GM12878 (cell line): ENCODE measurements at regions not wholly inside any gene's neighbourhood (a gene's known extent, or its start where the extent isn't known, plus 50 kb on each side); places are given as distances from the start of the nearest gene placed in this dataset.

Source experiments
- ATAC-seq: fragments of 200-7000 bp; cut with Tn5 transposase; 3 replicates; pipeline ENCODE4 v1.9.1; 2020; ENCODE audit warnings: mild to moderate bottlenecking, moderate library complexity
- BruUV-seq: library from RNA; stranded (reverse); fragments of 400-500 nt; replicated peaks from 2 replicates; lab custom pipeline; 2021; lab: Mats Ljungman, UMichigan
- CTCF ChIA-PET: fragments of 300-600 bp; sonication (Branson Sonifier 250); formaldehyde crosslinking; extraction: SDS; loops from one replicate; lab custom pipeline; 2021; ENCODE audit warnings: inconsistent platforms; lab: Yijun Ruan, JAX
- POLR2A ChIA-PET: fragments of 350-600 bp; formaldehyde crosslinking; extraction: SDS; loops from one replicate; lab custom pipeline; 2021; ENCODE audit warnings: inconsistent platforms; lab: Charles Lee
- RAD21 ChIA-PET: fragments of 300-600 bp; sonication (Branson Sonifier 250); formaldehyde crosslinking; loops from one replicate; lab custom pipeline; 2023; ENCODE audit warnings: antibody characterized with exemption; ENCODE audit not compliant: unreplicated experiment; lab: Charles Lee
- SMC1A ChIA-PET: fragments of 300-600 bp; sonication (Branson Sonifier 250); formaldehyde crosslinking; loops from one replicate; lab custom pipeline; 2023; ENCODE audit not compliant: unreplicated experiment, uncharacterized antibody; lab: Charles Lee
- DNase-seq: peaks from one replicate; pipeline ENCODE4 v3.0.0-alpha.2; 2011; ENCODE audit warnings: low read depth, low spot score
- FAIRE-seq: peaks from 3 replicates; lab custom pipeline; 2011; peaks lifted over from hg19 to GRCh38; lab: Jason Lieb, UNC
- H2AFZ ChIP-seq: 2 replicates; pipeline ENCODE4 v1.6.0; 2011; ENCODE audit warnings: low read depth, low read length, control low read depth; ENCODE audit not compliant: control insufficient read depth
- H3K27ac ChIP-seq: 2 replicates; pipeline ENCODE4 v1.5.1; 2011; ENCODE audit warnings: control low read depth; ENCODE audit not compliant: control insufficient read depth, insufficient read depth
- H3K27me3 ChIP-seq, 2 experiments: replicated peaks in 1 of 2; 2 replicates each; pipeline versions ENCODE4 v1.6.0 to v1.6.1; 2011; ENCODE audit warnings: low read length in 1 of 2; ENCODE audit not compliant: control insufficient read depth in 2 of 2, insufficient read depth in 2 of 2
- H3K36me3 ChIP-seq, 2 experiments: 2 replicates each; pipeline ENCODE4 v1.5.1; 2011; ENCODE audit warnings: low read length in 1 of 2; ENCODE audit not compliant: control insufficient read depth in 2 of 2, insufficient read depth in 2 of 2
- H3K4me1 ChIP-seq: 2 replicates; pipeline ENCODE4 v1.6.1; 2011; ENCODE audit warnings: mild to moderate bottlenecking, low read length, moderate library complexity, mixed read lengths; ENCODE audit not compliant: control insufficient read depth, insufficient read depth
- H3K4me2 ChIP-seq: 2 replicates; pipeline ENCODE4 v1.6.0; 2011; ENCODE audit warnings: control low read depth; ENCODE audit not compliant: control insufficient read depth, insufficient read depth
- H3K4me3 ChIP-seq: fragments of 200-600 bp; sonication (generic); 2 replicates; pipeline ENCODE4 v1.5.1; 2016
- H3K79me2 ChIP-seq: 2 replicates; pipeline ENCODE4 v1.6.0; 2011; ENCODE audit warnings: low read length; ENCODE audit not compliant: control insufficient read depth, insufficient read depth
- H3K9ac ChIP-seq: 2 replicates; pipeline ENCODE4 v1.8.0; 2011; ENCODE audit warnings: low read length, control low read depth, mixed read lengths; ENCODE audit not compliant: control insufficient read depth, insufficient read depth
- H3K9me3 ChIP-seq: replicated peaks from 3 replicates; pipeline ENCODE4 v1.5.1; 2011; ENCODE audit warnings: mild to moderate bottlenecking, low read length; ENCODE audit not compliant: control insufficient read depth, insufficient read depth
- H4K20me1 ChIP-seq: 2 replicates; pipeline ENCODE4 v1.6.0; 2011; ENCODE audit not compliant: control insufficient read depth, insufficient read depth
- CREB1 ChIP-seq: IDR thresholded peaks from 2 replicates; pipeline ENCODE4 v1.6.1; 2012; ENCODE audit warnings: low read depth, mild to moderate bottlenecking, inconsistent platforms
- EZH2 ChIP-seq: IDR thresholded peaks from 2 replicates; pipeline ENCODE4 v1.6.1; 2012; ENCODE audit warnings: low read depth, mild to moderate bottlenecking, control low read depth, inconsistent platforms, low read length, borderline replicate concordance; ENCODE audit not compliant: control insufficient read depth
- HDAC2 ChIP-seq: fragments of 200-600 bp; sonication (generic); IDR thresholded peaks from 2 replicates; pipeline ENCODE4 v1.6.1; 2017
- NFIC ChIP-seq: IDR thresholded peaks from 2 replicates; pipeline ENCODE4 v1.6.1; 2012; ENCODE audit warnings: low read depth, mild to moderate bottlenecking, inconsistent platforms, low read length, moderate library complexity
- RB1 ChIP-seq: fragments of 450-650 bp; formaldehyde crosslinking; IDR thresholded peaks from 2 replicates; pipeline ENCODE4 v1.6.1; 2017; ENCODE audit warnings: mild to moderate bottlenecking, borderline replicate concordance
- RUNX3 ChIP-seq: IDR thresholded peaks from 2 replicates; pipeline ENCODE4 v1.6.1; 2012; ENCODE audit warnings: low read length, inconsistent platforms
- SUZ12 ChIP-seq: fragments of 200-600 bp; sonication (generic); IDR thresholded peaks from one replicate; pipeline ENCODE4 v1.6.1; 2018; ENCODE audit warnings: antibody characterized with exemption, mild to moderate bottlenecking; ENCODE audit not compliant: unreplicated experiment
- TARDBP ChIP-seq: IDR thresholded peaks from 2 replicates; pipeline ENCODE4 v1.6.1; 2016; ENCODE audit warnings: borderline replicate concordance
- ZNF24 ChIP-seq: fragments of 450-650 bp; IDR thresholded peaks from 2 replicates; pipeline ENCODE4 v1.6.1; 2017; ENCODE audit warnings: antibody characterized with exemption, mild to moderate bottlenecking
- ZNF384 ChIP-seq: IDR thresholded peaks from 2 replicates; pipeline ENCODE4 v1.6.1; 2012; ENCODE audit warnings: low read depth, mild to moderate bottlenecking, low read length, improper control_type of control experiment, borderline replicate concordance
- ZNF622 ChIP-seq: fragments of 450-650 bp; IDR thresholded peaks from 2 replicates; pipeline ENCODE4 v1.6.1; 2017; ENCODE audit warnings: mild to moderate bottlenecking, inconsistent platforms
- WGBS: methylation state at CpG from one replicate; pipeline ENCODE4 v1.1.6; 2016; ENCODE audit warnings: low lambda C conversion rate; ENCODE audit not compliant: insufficient replicate concordance, insufficient coverage; ENCODE audit errors: missing lambda C conversion rate; 5-methylcytosine and 5-hydroxymethylcytosine counted together
- in situ Hi-C: fragments of 300-500 bp; cut with MboI; formaldehyde crosslinking; loops from 9 replicates; pipeline ENCODE4 v1.14.3; 2018; ENCODE audit warnings: mixed read lengths
- intact Hi-C: fragments of 100-400 bp; cut with micrococcal nuclease; formaldehyde crosslinking; loops from one replicate; pipeline ENCODE4 v1.14.2; 2022; ENCODE audit not compliant: unreplicated experiment
- TF ChIP-seq, protein P1 (sequence below): IDR thresholded peaks from 2 replicates; pipeline ENCODE4 v1.6.1; 2011; ENCODE audit warnings: low read depth, mild to moderate bottlenecking, low read length, moderate library complexity, borderline replicate concordance; ENCODE audit errors: extremely low read depth
- TF ChIP-seq, protein P2 (sequence below): IDR thresholded peaks from 2 replicates; pipeline ENCODE4 v1.6.1; 2011; ENCODE audit warnings: mild to moderate bottlenecking, low read depth, low read length, moderate library complexity; ENCODE audit not compliant: insufficient replicate concordance
- TF ChIP-seq, protein P3 (sequence below): fragments of 450-650 bp; IDR thresholded peaks from 2 replicates; pipeline ENCODE4 v1.6.1; 2017; ENCODE audit warnings: mild to moderate bottlenecking
- TF ChIP-seq, protein P4 (sequence below): IDR thresholded peaks from 2 replicates; pipeline ENCODE4 v1.6.1; 2012; ENCODE audit warnings: improper control_type of control experiment, low read depth, low read length; ENCODE audit not compliant: insufficient replicate concordance

DNA sequence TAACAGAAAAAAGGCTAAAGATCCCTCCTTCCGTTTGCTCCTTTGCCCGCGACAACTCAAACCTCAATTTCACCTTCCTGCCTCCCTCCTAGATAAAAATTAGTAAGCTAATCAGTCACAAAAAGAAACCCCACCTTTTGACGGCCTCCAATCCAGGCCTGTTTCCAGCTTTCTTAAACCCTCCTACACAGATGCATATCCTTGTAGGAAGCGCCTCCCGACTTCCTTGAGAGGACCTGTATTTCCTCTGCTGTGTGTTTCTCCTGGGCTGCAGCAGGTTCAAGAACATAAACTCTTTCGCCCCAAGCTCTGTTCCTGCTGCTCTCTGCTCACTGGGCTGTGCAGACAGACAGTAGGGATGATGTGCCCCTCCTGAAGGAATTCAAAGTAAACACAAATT is 168.8 kb downstream of the CYYR1 start:
- Histone ChIP-seq H3K27ac (no peak overlapping the region), H4K20me1 (no peaks in the 10 kb centered on the region), H3K9me3 (no peaks in the 10 kb centered on the region; the same call in 2 of the 3 replicates), H2AFZ (no peak overlapping the region), H3K36me3 (no peaks in the 10 kb centered on the region), H3K27me3 (no peaks in the 10 kb centered on the region), H3K4me1 (no peaks in the 10 kb centered on the region), H3K4me2 (no peak overlapping the region), H3K9ac (no peak overlapping the region), H3K79me2 (no peaks in the 10 kb centered on the region), H3K4me3 (no peak overlapping the region)
- ATAC-seq (no peak), FAIRE-seq (no peak), DNase-seq (no peak)
- BruUV-seq, result no TSS peak
- RAD21 ChIA-PET, result no interaction called here
- CTCF ChIA-PET, result no interaction called here
- POLR2A ChIA-PET, result no interaction called here
- TF ChIP-seq CREB1 (no peak), ZNF622 (no peak), TARDBP (no peak), ZNF24 (no peak), NFIC (no peak), HDAC2 (no peak), RB1 (no peak), EZH2 (no peak), SUZ12 (no peak), ZNF384 (no peak), RUNX3 (no peak)
- TF ChIP-seq, protein P1, sequence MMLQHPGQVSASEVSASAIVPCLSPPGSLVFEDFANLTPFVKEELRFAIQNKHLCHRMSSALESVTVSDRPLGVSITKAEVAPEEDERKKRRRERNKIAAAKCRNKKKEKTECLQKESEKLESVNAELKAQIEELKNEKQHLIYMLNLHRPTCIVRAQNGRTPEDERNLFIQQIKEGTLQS, result no peak
- TF ChIP-seq, protein P2, sequence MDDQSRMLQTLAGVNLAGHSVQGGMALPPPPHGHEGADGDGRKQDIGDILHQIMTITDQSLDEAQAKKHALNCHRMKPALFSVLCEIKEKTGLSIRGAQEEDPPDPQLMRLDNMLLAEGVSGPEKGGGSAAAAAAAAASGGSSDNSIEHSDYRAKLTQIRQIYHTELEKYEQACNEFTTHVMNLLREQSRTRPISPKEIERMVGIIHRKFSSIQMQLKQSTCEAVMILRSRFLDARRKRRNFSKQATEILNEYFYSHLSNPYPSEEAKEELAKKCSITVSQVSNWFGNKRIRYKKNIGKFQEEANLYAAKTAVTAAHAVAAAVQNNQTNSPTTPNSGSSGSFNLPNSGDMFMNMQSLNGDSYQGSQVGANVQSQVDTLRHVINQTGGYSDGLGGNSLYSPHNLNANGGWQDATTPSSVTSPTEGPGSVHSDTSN, result no peak
- TF ChIP-seq, protein P3, sequence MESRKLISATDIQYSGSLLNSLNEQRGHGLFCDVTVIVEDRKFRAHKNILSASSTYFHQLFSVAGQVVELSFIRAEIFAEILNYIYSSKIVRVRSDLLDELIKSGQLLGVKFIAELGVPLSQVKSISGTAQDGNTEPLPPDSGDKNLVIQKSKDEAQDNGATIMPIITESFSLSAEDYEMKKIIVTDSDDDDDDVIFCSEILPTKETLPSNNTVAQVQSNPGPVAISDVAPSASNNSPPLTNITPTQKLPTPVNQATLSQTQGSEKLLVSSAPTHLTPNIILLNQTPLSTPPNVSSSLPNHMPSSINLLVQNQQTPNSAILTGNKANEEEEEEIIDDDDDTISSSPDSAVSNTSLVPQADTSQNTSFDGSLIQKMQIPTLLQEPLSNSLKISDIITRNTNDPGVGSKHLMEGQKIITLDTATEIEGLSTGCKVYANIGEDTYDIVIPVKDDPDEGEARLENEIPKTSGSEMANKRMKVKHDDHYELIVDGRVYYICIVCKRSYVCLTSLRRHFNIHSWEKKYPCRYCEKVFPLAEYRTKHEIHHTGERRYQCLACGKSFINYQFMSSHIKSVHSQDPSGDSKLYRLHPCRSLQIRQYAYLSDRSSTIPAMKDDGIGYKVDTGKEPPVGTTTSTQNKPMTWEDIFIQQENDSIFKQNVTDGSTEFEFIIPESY, result no peak
- TF ChIP-seq, protein P4, sequence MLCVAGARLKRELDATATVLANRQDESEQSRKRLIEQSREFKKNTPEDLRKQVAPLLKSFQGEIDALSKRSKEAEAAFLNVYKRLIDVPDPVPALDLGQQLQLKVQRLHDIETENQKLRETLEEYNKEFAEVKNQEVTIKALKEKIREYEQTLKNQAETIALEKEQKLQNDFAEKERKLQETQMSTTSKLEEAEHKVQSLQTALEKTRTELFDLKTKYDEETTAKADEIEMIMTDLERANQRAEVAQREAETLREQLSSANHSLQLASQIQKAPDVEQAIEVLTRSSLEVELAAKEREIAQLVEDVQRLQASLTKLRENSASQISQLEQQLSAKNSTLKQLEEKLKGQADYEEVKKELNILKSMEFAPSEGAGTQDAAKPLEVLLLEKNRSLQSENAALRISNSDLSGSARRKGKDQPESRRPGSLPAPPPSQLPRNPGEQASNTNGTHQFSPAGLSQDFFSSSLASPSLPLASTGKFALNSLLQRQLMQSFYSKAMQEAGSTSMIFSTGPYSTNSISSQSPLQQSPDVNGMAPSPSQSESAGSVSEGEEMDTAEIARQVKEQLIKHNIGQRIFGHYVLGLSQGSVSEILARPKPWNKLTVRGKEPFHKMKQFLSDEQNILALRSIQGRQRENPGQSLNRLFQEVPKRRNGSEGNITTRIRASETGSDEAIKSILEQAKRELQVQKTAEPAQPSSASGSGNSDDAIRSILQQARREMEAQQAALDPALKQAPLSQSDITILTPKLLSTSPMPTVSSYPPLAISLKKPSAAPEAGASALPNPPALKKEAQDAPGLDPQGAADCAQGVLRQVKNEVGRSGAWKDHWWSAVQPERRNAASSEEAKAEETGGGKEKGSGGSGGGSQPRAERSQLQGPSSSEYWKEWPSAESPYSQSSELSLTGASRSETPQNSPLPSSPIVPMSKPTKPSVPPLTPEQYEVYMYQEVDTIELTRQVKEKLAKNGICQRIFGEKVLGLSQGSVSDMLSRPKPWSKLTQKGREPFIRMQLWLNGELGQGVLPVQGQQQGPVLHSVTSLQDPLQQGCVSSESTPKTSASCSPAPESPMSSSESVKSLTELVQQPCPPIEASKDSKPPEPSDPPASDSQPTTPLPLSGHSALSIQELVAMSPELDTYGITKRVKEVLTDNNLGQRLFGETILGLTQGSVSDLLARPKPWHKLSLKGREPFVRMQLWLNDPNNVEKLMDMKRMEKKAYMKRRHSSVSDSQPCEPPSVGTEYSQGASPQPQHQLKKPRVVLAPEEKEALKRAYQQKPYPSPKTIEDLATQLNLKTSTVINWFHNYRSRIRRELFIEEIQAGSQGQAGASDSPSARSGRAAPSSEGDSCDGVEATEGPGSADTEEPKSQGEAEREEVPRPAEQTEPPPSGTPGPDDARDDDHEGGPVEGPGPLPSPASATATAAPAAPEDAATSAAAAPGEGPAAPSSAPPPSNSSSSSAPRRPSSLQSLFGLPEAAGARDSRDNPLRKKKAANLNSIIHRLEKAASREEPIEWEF, result no peak
- intact Hi-C loops (no loop called here), in situ Hi-C loops (no loop called here)
- SMC1A ChIA-PET, result no interaction called here
- 59% methylated on average over 7 of the region's 7 CpGs for WGBS
